GM18499 (cell line): ENCODE measurements at regions not wholly inside any gene's neighbourhood (a gene's known extent, or its start where the extent isn't known, plus 50 kb on each side); places are given as distances from the start of the nearest gene placed in this dataset.

Source experiments
- ATAC-seq: cut with Tn5 transposase; IDR thresholded peaks from one replicate; pipeline ENCODE4 v1.9.1; 2021; ENCODE audit warnings: moderate number of reproducible peaks; ENCODE audit not compliant: insufficient read depth, unreplicated experiment

DNA sequence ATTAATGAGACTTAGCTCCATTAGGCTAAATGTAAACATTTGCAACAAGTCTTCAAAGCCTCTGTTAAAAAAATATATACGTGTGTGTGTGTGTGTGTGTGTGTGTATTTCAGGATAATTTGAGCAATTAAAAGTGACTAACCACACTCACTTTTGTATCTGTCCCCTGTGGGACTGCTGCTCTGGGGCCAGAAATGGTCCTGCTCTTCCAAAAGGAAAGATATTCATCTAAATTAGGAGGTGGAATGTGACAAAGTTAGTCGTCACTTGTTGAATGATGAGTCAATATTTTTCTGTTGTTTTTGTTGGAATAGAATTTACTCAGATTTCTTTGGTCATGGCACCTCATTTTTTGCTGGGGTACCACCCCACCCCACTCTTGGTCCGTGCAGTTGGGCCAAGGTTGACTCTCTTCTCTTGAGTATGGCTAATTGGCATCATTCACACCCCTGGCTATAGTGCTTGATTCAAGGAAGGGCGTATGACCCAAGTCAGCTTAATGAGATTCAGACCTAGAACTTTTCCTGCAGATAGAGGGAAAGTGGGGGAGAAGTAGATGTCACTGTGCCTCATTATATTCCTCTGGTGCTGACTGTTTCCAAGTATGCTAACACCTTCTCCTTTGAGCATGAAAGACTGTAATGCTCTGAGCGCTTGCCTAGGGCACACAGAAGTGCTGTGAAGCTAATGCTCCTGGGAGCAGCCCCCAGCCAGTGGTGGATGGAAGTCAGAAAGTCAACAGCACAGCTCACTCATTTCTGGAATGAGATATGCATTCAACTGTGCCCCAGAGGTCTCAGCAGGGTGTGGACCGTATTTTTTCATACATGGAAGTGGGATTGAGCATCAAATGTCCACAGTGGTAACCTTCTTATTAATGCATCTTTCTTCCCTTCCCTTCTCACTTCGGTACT is 577.0 kb upstream of the TBX3 start:
- ATAC-seq, result no peak

DNA sequence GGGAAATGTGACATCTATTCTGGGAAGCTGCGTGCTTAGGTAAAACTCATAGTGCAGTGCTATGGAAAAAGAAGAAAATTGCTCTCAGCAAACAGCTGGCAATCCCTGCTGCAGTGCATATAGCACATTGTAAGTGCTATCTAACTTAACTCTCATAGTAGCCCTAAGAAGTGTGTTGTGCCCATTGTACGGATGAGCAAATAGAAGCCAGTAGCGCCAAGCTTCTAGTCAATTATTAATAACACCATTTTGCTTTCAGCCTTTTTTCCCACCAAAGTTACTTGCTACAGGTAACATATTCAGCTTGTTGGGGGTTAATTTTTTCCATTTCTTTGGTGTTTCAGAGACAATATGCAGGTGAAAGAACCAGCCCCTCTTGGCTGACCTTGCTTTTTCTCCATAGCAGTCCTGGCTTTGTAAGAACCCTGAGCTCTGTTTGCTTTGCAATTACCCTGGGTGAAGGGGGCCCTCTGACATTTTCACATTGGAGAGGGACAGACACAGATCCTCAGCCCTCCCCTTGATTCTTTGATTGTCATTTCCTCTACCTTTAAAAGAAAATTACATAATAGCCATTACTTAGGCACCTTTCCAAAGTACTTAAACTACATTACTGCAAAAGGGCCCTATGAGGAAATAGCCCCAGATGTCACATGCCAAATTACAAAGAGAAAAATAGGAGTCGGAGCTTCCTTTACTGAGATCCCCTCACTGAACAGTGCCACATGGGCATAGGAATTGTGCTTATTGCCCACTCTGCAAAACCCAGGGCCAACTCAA is 576.2 kb upstream of the TBX3 start:
- ATAC-seq, result no peak

DNA sequence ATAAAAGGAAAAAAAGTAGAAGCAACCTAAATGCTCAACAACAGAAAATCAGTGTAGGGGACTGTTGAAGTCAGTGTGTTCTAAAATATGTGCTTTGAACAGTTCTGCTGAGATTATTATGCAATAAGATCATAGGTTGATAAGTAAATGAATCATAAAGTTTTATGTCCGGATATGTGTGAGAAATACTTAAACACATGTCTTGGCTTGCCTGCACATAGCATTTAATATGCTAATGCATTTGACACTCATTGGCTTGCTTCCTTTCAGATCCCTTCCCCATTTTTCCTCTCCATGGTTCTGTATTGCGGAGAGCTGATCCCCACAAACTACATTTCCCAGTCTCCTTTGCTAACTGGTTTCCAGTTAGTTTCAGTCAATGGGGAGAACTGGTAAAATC is 573.8 kb upstream of the TBX3 start:
- ATAC-seq, result no peak

DNA sequence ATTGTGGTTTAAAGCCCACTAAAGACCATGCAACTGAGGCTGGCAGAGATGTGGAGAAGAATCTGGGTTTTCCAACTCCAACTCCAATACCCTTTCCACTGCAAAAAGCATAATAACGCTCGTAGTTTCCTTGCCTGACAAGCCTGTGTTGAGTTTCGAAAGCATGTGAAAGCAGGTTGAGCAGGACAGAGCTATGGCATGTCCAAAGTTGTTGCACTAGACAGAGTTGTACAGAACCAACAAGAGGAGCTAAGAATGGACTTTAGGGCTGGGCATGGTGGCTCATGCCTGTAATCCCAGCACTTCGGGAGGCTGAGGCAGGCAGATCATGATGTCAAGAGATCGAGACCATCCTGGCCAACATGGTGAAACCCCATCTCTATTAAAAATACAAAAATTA is 572.0 kb upstream of the TBX3 start:
- no peak for ATAC-seq

DNA sequence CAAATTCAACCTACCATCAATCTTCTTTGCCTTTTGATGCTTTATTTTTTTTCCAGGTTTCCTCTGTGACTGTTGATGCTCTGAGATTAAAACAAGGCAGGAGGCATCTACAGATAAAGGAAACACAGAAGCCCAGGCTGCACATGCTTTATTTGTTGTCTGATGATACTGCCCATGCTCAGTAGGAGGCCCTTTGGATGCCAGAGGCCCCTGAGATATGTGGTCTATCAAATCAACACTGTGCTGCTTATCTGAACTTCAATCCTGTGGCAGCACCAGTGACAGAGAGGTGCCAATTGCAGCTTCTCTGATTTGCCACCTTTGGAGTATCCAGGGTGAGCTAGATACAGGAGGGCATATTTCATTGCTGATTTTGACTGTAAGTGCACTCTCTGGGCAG is 571.3 kb upstream of the TBX3 start:
- ATAC-seq, result no peak

DNA sequence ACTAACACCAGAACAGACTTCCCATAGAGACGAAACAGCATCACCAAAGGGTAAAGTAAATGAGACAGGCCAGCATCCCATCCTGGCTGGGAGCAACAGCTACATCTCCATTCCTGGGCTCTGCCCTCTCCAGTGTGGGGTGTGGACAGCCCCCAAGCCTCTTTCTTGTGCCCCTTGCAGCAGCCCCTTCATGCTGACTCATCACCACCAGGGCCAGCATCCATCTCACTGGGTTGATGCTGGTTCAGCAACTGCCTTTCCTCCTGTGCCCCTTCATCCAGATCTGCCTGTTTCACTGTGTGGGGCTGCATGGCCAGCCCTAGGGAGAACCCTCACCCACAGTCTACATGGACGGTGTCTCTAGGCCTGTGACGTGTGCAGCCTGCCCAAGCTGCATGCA is 569.1 kb upstream of the TBX3 start:
- no peak for ATAC-seq

DNA sequence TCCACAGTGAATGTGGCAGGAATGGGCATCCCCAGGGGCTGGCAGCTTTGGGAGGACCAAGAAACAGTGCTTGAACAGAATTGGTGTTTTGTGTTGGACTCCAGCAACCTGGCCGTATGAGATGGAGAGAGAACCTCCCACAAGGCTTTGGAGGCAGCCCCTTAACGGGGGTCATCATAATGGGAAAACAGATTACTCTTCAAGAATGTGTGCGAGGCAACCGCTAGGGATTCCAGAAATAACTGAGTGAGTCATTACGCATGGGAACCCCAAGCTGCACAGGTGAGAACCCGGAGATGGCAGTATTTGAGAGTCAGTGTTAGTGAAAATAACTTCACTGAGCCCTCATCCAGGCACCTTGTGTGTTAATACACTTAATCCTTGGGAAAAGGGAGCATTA is 567.8 kb upstream of the TBX3 start:
- no peak for ATAC-seq

DNA sequence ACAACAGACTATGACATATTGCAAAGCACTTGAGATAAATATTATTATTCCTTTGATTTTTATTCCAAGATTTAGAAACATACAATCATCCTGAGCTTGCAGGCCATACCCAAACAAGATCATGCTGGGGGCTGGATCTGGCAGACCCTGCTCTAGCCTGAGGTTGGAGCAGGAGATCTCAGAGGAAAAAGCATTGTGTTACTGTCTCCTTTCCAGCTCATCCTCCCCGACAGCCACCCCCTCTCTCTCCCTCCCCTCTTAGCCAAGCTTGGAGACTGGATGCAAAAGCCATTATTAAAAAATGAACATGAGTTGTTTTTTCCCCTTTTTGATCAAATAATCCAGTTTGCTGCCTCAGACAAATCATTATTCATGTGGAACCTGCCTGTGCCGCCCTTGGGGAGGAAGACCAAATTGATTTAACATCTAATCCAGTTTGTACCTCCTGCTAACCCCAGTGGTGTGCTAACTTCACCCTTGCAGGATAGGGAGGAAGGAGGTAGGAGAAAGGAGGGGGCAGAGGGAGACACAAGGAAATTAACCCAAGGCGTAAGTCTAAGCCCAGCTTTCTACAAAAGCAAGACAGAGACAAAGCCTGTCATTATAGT is 565.8 kb upstream of the TBX3 start:
- no peak for ATAC-seq

DNA sequence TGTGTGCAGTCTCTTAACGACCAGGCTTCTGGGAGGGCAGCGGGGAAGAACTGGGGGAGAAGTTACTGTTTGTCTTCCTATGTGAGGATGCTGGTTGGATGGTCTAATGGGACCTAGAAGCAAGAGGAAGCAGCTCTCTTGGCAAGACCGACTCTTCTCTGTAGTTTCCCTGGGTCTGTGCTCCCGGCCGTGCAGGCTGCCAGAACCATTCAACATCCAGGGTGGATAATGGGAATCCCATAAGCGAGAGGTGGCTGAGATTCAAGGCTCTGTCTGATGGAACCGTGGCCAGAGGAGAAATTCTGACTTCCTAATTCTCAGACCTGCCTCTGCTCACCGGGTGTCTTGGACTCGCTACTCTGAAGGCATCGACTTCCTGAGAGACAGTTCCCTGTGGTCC is 561.0 kb upstream of the TBX3 start:
- ATAC-seq, result no peak

DNA sequence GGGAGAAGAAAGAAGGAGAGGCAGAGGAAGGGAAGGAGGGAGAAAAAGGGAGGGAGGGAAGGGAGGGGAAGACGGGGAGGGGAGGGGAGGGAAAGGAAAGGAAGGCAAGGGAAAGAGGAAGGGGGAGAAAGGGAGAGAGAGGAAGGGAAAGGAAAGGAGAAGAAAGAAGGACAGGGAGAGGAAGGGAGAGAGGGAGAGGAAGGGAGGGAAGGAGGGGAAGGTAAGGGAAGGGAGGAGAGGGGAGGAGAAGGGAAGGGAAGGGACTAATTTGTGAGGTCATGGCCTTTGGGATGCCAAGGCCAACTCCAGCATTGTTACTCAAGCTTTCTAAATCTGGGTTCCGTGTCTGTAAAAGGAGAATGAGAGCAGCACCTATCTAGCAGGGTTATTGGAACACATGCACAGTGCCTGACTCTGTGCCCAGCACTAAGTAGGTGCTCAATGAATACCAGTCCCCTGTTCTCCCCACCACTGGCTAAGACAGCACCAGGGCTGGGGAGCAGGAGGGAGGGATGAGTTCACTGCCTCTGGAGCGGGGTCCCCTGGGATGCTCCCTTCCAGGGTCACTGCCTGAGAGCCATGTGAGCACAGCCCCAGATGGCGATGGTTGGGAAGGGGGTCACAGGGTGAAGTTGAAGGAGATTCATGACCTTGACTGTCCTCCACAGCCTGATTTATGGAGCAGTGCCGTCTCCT is 560.1 kb upstream of the TBX3 start:
- ATAC-seq, result no peak

DNA sequence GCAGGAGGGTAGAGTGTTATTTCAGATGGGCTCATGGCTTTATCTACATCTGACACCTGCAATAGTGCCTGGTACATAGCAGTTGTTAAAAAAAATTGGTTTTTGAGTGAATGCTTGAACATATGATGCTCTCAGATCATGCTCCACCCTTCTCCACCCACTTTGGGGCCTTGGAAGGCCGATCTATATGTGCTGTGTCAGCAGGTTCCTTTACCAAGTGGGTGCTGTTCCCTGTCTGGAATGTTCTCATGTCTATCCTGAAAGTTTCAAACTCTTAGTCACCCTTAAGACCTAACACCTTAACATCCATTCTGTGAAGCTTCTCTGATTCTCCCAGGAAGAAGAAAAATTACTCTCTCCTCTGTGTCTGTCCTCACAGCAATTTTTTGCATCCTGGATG is 556.3 kb upstream of the TBX3 start:
- no peak for ATAC-seq

DNA sequence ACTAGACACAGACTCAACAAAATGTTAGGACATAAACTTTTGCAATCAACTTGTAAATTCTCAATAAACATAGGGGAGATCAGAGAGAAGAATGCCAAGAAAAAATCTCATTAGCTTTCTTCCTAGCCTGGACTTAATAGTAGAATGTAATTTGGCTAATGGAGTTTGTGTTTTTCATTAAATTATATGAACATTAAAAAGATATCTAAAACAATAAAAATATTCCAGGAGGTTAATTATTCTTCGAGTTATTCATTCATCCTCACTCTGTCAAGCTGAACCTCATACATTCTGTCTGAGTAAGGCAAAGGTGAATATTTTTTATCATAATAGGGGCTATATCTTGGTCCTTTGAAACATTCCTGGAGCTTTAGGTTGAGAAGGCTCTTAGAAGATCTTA is 551.9 kb upstream of the TBX3 start:
- no peak for ATAC-seq

DNA sequence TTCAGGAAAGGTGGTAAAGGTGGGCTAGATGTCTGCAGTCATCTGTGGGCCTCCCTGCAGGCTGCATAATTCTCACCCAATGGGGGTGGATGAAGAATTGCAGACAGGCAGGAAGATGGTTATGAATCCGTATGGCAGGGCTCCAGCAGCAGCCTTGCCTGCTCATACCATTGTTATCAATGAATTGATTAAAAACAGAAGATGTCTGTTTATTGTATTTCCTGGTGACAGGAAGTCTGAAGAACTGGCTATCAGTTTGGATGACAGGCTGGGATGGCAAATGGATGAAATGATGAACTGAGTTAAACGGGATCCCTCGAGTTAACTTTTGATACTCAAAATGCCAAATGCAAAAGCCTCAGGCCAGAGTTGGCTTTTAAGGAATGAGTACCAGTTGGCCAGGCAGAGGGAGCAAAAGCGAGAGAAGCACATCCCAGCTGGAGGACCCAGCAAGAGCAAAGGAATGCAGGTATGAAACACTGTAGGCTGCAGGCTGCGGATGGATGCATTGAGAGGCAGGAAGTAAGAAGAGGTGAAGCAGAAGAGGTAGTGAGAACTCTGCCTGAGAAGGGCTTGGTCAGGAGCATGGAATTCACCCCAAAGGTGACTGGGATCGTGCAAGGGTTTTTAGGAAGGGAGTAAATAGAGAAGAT is 550.0 kb upstream of the TBX3 start:
- no peak for ATAC-seq

DNA sequence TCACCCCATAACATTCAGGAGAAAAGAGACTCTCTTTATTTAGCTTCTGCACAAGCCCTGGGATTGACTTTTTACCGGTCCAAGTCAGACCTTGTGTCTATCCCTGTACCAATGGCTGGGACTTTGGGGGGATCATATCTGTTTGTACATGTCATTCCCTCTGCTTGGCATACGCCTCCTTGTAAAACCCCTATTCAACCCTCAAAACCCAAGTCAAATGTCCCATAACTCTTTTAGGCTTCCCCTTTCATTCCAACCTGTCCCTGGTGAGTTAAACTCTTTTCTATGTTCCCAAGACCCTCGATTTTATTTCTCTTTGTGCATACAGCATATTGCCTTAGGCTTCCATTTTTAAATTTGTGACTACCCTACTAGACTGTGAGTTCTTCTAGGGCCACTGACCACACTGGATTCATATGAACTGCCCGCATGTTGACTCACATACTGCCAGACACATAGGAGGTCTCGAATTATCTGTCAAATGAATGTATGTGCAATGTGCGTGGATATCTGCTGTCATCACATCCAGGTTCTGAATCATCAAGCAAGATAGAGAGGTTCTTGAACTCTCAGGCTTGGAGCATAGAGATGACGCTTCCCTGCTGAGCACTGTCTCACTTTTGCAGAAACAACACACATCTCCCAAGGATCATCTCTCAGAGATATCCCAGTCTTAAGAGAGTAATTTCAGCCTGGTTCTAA is 548.6 kb upstream of the TBX3 start:
- no peak for ATAC-seq

DNA sequence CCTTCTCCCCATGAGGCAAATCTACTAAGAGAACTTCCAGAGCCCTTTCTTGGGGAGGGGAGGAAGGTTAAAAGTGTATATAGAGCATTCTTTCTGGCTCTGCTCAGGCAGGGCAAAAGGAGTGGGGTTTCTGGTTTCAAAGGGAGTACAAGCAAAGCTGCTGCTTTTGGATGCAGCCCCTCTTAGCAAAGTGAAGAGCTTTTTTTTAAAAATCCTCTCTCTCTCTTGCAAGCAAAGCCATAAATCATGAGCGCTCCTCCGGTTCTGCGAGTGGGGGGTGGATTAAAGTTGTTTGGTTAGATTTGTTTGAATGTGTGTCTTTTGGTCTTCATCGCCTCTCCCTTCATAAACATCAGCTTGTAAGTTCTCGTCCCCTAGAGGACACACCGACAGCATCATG is 546.6 kb upstream of the TBX3 start:
- no peak for ATAC-seq

DNA sequence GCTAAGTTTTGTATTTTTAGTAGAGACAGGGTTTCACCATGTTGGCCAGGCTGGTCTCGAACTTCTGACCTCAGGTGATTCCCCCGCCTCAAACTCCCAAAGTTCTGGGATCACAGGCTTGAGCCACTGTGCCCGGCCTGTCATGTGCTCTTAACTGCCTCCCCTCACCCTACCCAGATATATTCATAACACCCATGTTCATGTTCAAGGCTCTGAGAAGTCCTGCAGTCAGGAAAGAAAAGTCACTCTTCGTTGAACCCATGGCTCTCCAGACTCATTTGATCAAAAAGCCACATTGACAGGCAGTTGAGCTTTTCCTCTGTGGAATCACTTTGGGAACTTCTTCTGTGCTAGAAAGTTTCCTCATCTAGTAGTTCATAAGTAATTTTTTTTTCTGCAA is 545.5 kb upstream of the TBX3 start:
- no peak for ATAC-seq

DNA sequence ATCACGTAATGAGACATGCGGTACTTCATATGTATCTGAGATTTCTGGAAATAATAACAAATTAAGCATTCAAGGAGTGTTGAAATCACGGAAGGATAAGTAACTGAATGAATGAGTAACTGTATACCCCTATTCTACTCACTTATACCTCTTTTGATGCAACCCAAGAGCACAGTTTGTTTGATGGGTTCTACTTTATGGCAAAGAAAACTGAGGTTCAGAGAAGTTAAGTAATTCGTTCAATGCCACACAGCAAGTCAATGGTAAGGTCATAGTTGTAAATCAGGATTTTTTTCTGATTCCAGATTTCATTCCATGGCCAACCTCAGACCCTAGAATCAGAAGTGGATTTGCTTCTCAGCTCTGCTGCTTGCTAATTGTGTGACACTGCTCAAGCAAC is 544.5 kb upstream of the TBX3 start:
- no peak for ATAC-seq

DNA sequence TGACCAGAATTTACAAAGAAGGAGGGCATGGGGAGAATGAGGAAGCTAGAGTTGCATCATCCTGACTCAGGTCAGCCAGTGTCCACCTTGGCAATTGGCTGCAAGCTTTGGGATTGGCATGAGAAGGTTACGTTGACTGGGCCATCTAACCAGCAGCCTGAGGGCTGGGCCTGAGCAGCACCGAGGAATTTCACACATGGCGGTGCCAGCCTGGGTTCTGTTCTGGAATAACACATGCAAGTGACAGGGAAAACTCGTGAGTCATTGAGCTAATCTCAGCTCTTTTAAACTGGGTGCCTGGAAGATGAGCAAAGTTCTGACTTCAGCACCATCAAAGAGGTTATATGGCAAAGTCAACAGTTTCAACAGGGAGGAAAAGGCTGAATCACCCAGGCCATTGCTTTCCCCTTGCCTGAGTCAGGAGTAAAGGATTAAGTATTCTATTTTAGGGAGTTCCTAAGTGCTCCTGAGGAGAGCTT is 543.2 kb upstream of the TBX3 start:
- no peak for ATAC-seq

DNA sequence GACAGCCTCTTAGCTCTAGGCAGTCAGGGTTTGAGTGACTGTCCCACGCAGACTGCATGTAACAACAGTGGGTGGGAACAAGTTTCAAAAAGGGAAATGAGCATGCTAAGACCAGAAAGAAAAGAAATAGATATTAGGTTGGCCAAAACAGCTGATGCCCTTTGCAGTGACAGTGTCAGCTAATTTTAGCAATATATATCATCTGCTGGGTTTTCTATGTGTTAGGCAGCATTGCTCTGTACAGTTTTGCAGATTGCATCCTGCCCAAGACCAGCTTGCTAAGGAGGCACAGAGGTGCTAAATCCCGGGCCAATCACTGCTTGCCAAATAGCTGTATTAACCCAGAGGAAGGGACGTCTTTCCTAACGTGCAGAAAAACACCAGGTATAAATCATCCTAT is 541.9 kb upstream of the TBX3 start:
- no peak for ATAC-seq

DNA sequence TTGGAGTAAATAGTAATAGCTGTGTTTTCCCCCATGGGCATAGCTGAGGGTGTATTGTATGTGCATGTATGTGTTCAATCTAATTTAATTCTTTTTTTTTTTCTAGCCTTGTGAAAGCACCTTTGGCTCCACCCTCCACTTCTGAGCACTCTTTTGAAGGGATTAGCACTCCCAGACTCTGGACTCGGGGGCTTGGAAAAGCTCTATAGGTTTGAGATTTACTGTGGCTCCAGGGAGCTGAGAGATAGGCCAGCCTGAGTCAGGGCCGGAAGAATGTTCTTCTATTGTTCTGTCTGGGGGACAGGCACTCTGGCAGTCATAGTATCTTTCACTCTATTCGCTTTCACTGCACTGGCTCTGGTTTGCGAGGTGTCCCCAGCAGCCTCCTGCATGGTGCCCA is 540.0 kb upstream of the TBX3 start:
- no peak for ATAC-seq
